ENCODE measurements at regions not wholly inside any gene's neighbourhood (a gene's known extent, or its start where the extent isn't known, plus 50 kb on each side); places are given as distances from the start of the nearest gene placed in this dataset.

DNA sequence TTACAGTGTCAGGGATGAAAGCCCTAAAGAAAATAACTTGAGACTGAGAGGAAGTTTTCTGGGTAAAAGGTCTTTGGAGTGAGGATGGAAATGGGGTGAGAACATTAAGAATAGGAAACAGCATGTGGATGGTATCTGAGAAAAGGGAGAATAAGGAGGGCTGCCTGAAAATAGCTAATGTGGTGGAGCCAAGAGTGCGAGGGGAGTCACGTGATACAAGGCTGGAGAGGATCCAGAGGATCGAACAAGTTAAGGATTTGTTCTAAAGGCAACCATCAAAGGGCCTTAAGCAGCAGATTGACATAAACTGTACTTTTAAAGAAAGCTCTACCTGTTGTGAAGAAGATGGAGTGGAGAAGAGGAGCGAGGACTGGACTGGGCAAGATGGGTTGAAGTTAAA, 347.4 kb upstream of the AGA start (continued):
- TF ChIP-seq REST (IDR thresholded peaks at IDR 0.05; ENCODE audit: low read depth), result no peak
- no peak for TF ChIP-seq TCF7L2 (IDR thresholded peaks at IDR 0.05; ENCODE audit: borderline replicate concordance, extremely low read depth, insufficient read depth, insufficient read length)
- no peak for TF ChIP-seq CEBPB (IDR thresholded peaks at IDR 0.05; ENCODE audit: low read depth)
- TF ChIP-seq SIN3A (IDR thresholded peaks at IDR 0.05; ENCODE audit: low read depth), result no peak
- TF ChIP-seq EGR1 (IDR thresholded peaks at IDR 0.05; ENCODE audit: low read depth), result no peak
- TF ChIP-seq RAD21 (IDR thresholded peaks at IDR 0.05; ENCODE audit: low read depth), result no peak

- Histone ChIP-seq H4K20me1 (ENCODE audit: insufficient read depth) (no peaks in the 10 kb centered on the region), H3K4me1 (ENCODE audit: control insufficient read depth in 1 of 2, insufficient read depth in 2 of 2, low read length in 2 of 2) (no peaks in the 10 kb centered on the region), H2AFZ (ENCODE audit: low read depth, low read length, poor library complexity, severe bottlenecking) (no peak overlapping the region), H3K9ac (ENCODE audit: low read length) (no peak overlapping the region), H3K4me2 (ENCODE audit: low read length) (no peak overlapping the region), H3K9me2 (ENCODE audit: insufficient read depth) (no peaks in the 10 kb centered on the region), H3K27me3 (ENCODE audit: insufficient read depth, low read length) (no peaks in the 10 kb centered on the region), H3K79me2 (ENCODE audit: insufficient read depth, low read length) (no peaks in the 10 kb centered on the region), H3K27ac (ENCODE audit: low read depth, low read length) (no peak overlapping the region), H3K36me3 (ENCODE audit: control insufficient read depth in 1 of 2, insufficient read depth in 2 of 2, low read length in 2 of 2) (no peaks in the 10 kb centered on the region), H3K9me3 (ENCODE audit: control insufficient read depth in 1 of 2, insufficient read depth in 1 of 2, low read depth in 1 of 2, low read length in 2 of 2) (no peaks in the 10 kb centered on the region), H3K4me3 (replicated peaks in 1 of 2; ENCODE audit: low read depth in 1 of 2, low read length in 2 of 2) (no peak overlapping the region)
- intact Hi-C loops (cut with micrococcal nuclease), result no loop called here
- ATAC-seq, result no peak
- ChIA-PET CTCF (no interaction called here), RAD21 (ENCODE audit: low non-redundant PET in 1 of 2, low total read pairs in 2 of 2, uncharacterized antibody in 2 of 2, unreplicated experiment in 2 of 2) (no interaction called here), POLR2A (no interaction called here)
- no TSS peak for BruUV-seq (replicated peaks)
- TF ChIP-seq ZFX (IDR thresholded peaks at IDR 0.05) (no peak), EGR1 (IDR thresholded peaks at IDR 0.05; ENCODE audit: low read depth) (no peak), ZNF274 (IDR thresholded peaks at IDR 0.05; ENCODE audit: low read depth, low read length) (no peak), EZH2 (IDR thresholded peaks at IDR 0.05) (no peak), SRF (IDR thresholded peaks at IDR 0.05; ENCODE audit: low read depth) (no peak), ATF3 (IDR thresholded peaks at IDR 0.05) (no peak), CBX3 (IDR thresholded peaks at IDR 0.05; ENCODE audit: low read depth) (no peak)
- DNase-seq (ENCODE audit: low read depth, low spot score), result no peak
Observed at GRCh38 chr4:177791188-177791587, 349.0 kb upstream of the AGA start.

All from HCT116 (cell line).